Smooth muscle cell (in vitro differentiated cells): ENCODE measurements at regions not wholly inside any gene's neighbourhood (a gene's known extent, or its start where the extent isn't known, plus 50 kb on each side); places are given as distances from the start of the nearest gene placed in this dataset.

Experiments
- DNase-seq: peaks from one replicate; lab custom pipeline; 2025; ENCODE audit not compliant: unreplicated experiment; lab: John Stamatoyannopoulos, UW
- H2AFZ ChIP-seq: fragments of 200-600 bp; sonication (generic); 2 replicates; pipeline ENCODE4 v1.6.0; 2016; ENCODE audit warnings: antibody characterized with exemption, low read depth, mild to moderate bottlenecking
- H3F3A ChIP-seq: fragments of 200-600 bp; sonication (generic); 2 replicates; pipeline ENCODE4 v1.6.0; 2017; ENCODE audit warnings: antibody characterized with exemption, low read depth
- H3K27ac ChIP-seq: fragments of 200-600 bp; sonication (generic); 2 replicates; pipeline ENCODE4 v1.5.1; 2016; ENCODE audit warnings: low read depth, mild to moderate bottlenecking
- H3K27me3 ChIP-seq: fragments of 200-600 bp; sonication (generic); 2 replicates; pipeline ENCODE4 v1.6.1; 2016; ENCODE audit warnings: low read depth, mild to moderate bottlenecking
- H3K36me3 ChIP-seq: fragments of 200-600 bp; sonication (generic); 2 replicates; pipeline ENCODE4 v1.5.1; 2016; ENCODE audit warnings: low read depth
- H3K4me1 ChIP-seq: fragments of 200-600 bp; sonication (generic); 2 replicates; pipeline ENCODE4 v1.5.1; 2016; ENCODE audit warnings: low read depth
- H3K4me2 ChIP-seq: fragments of 200-600 bp; sonication (generic); 2 replicates; pipeline ENCODE4 v1.6.0; 2016; ENCODE audit warnings: mild to moderate bottlenecking
- H3K4me3 ChIP-seq: fragments of 200-600 bp; sonication (generic); 2 replicates; pipeline ENCODE4 v1.5.1; 2016; ENCODE audit warnings: mild to moderate bottlenecking
- H3K79me2 ChIP-seq: fragments of 200-600 bp; sonication (generic); 2 replicates; pipeline ENCODE4 v1.6.0; 2016; ENCODE audit warnings: low read depth, mild to moderate bottlenecking
- H3K9ac ChIP-seq: fragments of 200-600 bp; sonication (generic); 2 replicates; pipeline ENCODE4 v1.6.0; 2016; ENCODE audit warnings: low read depth
- H3K9me3 ChIP-seq: fragments of 200-600 bp; sonication (generic); replicated peaks from 2 replicates; pipeline ENCODE4 v1.5.1; 2016; ENCODE audit warnings: low read depth
- H4K20me1 ChIP-seq: fragments of 200-600 bp; sonication (generic); 2 replicates; pipeline ENCODE4 v1.6.0; 2016; ENCODE audit warnings: low read depth
- CTCF ChIP-seq: fragments of 200-600 bp; sonication (generic); IDR thresholded peaks from 2 replicates; pipeline ENCODE4 v1.5.1; 2017; ENCODE audit warnings: borderline replicate concordance, mild to moderate bottlenecking, antibody characterized with exemption; ENCODE audit not compliant: insufficient read depth, poor library complexity, severe bottlenecking
- WGBS: methylation state at CpG from one replicate; pipeline ENCODE4 v1.1.7; 2016; ENCODE audit warnings: low lambda C conversion rate; 5-methylcytosine and 5-hydroxymethylcytosine counted together

GRCh38 chr6:169933839-169934698, 182.6 kb downstream of the ERMARD start:
- Histone ChIP-seq H2AFZ (no peak overlapping the region), H3K4me2 (no peak overlapping the region), H4K20me1 (no peaks in the 10 kb centered on the region), H3K36me3 (no peaks in the 10 kb centered on the region), H3K4me1 (no peaks in the 10 kb centered on the region), H3F3A (no peaks in the 10 kb centered on the region), H3K27me3 (peaks cover 9% of the 10 kb centered on the region), H3K9me3 (no peaks in the 10 kb centered on the region), H3K27ac (no peak overlapping the region), H3K9ac (no peak overlapping the region), H3K4me3 (no peak overlapping the region), H3K79me2 (no peaks in the 10 kb centered on the region)
- WGBS: 93% methylated on average over 37 of the region's 37 CpGs
- TF ChIP-seq CTCF: no peak
- DNase-seq: no peak

- no peaks in the 10 kb centered on the region for H3K9me3 ChIP-seq
- H4K20me1 ChIP-seq: no peaks in the 10 kb centered on the region
- H3K4me1 ChIP-seq: no peaks in the 10 kb centered on the region
- no peak overlapping the region for H2AFZ ChIP-seq
- 84% methylated on average over 17 of the region's 17 CpGs for WGBS
- H3F3A ChIP-seq: no peaks in the 10 kb centered on the region
- H3K4me3 ChIP-seq: no peak overlapping the region
- H3K36me3 ChIP-seq: no peaks in the 10 kb centered on the region
- H3K27me3 ChIP-seq: peaks cover 4% of the 10 kb centered on the region
- H3K9ac ChIP-seq: no peak overlapping the region
- no peak overlapping the region for H3K4me2 ChIP-seq
- no peak overlapping the region for H3K27ac ChIP-seq
- TF ChIP-seq CTCF: no peak
- no peaks in the 10 kb centered on the region for H3K79me2 ChIP-seq
- no peak for DNase-seq
Observed at GRCh38 chr6:169933251-169933821, 181.9 kb downstream of the ERMARD start.

GRCh38 chr6:169932491-169932890, 181.1 kb downstream of the ERMARD start:
- Histone ChIP-seq H3K27me3 (peaks cover 4% of the 10 kb centered on the region), H3K4me2 (no peak overlapping the region), H3K9me3 (no peaks in the 10 kb centered on the region), H2AFZ (no peak overlapping the region), H3K36me3 (no peaks in the 10 kb centered on the region), H3F3A (no peaks in the 10 kb centered on the region), H3K4me3 (no peak overlapping the region), H3K9ac (no peak overlapping the region), H3K79me2 (no peaks in the 10 kb centered on the region), H3K4me1 (no peaks in the 10 kb centered on the region), H4K20me1 (no peaks in the 10 kb centered on the region), H3K27ac (no peak overlapping the region)
- TF ChIP-seq CTCF: no peak
- DNase-seq: no peak
- WGBS: 78% methylated on average over 22 of the region's 22 CpGs
